Activated T-cell treated with anti-CD3 and anti-CD28 coated beads for 48 hours (primary cell): ENCODE measurements at regions not wholly inside any gene's neighbourhood (a gene's known extent, or its start where the extent isn't known, plus 50 kb on each side); places are given as distances from the start of the nearest gene placed in this dataset.
A peak's percentile ranks its signal among the peaks of the same experiment; 100 is the strongest.

ENCODE experiments used
- DNase-seq: peaks from one replicate; pipeline ENCODE4 v3.0.0-alpha.2; 2020; ENCODE audit warnings: low read depth

DNA sequence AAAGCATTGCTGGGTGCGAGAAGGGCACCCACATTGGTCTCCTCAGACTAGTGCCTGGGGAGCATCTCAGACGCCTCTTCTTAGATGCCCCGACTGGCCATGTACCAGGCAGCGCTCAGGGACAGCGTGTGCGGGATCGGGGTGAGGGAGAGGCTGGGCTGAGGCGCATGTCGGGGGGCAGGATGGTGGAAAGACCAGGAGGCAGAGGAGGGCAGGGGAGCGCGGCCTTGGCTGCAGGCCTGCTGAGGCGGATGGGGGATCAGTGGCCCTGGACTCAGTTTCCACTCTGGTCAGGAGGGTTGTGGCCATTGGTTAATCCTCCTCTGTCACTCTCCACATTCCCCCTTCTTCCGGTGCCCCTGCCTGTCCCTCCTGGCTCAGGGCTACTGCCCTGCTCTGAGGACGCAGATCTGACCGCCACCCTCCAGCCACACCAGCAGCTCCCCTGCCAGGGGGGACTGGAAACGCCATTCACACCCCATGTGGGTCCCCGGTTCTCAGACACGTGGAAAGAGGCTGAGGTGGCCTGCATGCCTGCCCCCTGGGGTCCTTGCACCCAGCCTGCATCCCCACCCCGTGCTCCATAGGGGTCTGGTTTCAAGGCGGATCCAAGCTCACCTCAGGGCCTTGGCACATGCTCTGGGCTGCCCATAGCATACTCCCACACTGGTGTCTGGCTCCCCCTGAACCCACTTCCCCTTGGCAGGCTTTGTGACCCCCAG, 105.9 kb downstream of the CPZ start:
- no peak for DNase-seq

DNA sequence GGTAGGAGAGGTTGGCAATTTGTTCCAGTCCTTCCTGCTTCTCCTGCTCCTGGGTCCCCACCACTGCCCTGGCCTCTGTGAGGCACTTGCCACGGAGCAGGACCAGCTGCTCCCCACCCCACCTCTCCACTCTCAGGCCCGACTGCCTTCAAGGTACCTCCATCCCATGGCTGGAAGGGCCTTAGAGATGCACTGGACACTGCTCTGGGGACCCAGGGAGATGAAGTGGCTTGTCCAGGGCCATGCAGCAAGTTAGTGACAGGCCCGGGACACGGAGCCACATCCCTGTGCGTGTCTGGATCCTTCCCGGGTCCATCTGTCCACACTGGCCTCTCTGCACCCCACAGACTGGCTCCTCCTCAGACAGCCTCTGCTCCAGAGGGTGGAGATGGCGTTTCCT, 105.3 kb downstream of the CPZ start:
- DNase-seq: no peak

- DNase-seq: no peak
These were observed 104.0 kb downstream of the CPZ start for GRCh38 chr4:8696369-8697127.

GRCh38 chr4:8695237-8696219, 103.0 kb downstream of the CPZ start:
- DNase-seq: no peak

- no peak for DNase-seq
These were observed 102.1 kb downstream of the CPZ start for GRCh38 chr4:8694651-8695151.

- no peak for DNase-seq
These were observed 101.7 kb downstream of the CPZ start for GRCh38 chr4:8694226-8694625.

- no peak for DNase-seq
These were observed 98.7 kb downstream of the CPZ start for GRCh38 chr4:8691151-8691775.

GRCh38 chr4:8690216-8691150, 97.9 kb downstream of the CPZ start:
- no peak for DNase-seq

DNA sequence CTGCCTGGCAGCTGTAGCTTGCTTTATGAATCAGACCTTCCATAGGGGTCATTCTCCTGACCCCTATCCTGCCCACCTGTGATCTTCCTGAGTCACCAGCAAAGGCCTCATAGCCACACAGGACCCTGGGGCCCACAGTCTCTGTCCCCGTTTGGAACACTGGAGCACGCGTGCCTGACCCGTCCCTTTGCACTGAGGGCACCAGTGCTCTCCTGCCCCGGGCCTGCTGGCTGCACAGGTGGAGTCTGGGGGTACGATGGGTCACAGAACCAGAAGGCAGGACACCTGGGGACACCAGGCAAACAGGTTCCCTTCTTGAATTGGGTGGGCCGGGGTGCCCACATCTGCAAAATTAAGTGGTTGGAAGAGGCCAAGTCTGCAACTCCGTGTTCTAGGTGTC, 97.2 kb downstream of the CPZ start:
- DNase-seq: no peak

DNA sequence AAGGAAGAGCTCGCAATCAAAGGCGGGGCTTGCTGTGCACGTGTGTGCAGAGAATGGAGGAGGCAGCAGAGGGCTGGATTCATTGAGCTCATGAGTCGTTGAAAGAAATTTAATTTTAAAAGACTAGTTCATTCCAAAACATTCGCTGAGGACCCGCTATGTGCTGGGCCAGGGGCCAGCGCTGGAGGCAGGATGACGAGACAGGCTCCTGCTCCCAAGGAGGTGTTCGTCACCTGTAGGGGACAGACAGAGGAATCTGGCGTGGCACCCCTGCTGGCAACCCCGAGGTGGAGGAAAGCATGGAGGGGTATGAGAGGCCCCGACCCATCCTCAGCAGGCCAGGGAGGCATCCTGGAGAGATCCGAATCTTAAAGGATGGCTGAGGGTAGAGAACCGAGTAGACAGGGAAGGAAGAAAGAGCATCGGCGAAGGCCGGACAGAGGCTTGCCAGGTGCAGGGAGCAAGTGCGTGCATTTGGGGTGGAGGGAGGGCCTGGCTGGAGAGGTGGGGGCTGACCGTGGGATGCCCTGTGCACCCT, 96.4 kb downstream of the CPZ start:
- DNase-seq: no peak

- DNase-seq: peak; percentile 12
These were observed 95.7 kb downstream of the CPZ start for GRCh38 chr4:8688041-8688907.

DNA sequence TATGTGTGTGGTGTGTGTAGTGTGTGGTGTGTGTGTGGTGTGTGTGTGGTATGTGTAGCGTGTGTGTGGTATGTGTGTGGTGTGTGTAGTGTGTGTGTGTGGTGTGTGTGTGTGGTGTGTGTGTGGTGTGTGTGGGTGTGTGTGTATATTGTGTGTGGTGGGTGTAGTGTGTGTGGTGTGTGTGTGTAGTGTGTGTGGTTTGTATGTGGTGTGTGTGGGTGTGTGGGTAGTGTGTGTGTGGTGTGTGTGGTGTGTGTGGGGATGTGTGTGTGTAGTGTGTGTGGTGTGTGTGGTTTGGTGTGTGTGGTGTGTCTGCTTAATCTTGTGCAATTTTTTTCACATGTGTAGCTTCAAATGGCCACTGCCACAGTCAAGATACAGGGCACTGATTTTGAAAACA, 94.5 kb downstream of the CPZ start:
- DNase-seq: no peak

- DNase-seq: no peak
These were observed 93.3 kb downstream of the CPZ start for GRCh38 chr4:8685831-8686230.

GRCh38 chr4:8683462-8683861, 90.9 kb downstream of the CPZ start:
- no peak for DNase-seq

GRCh38 chr4:8682725-8683124, 90.2 kb downstream of the CPZ start:
- no peak for DNase-seq

GRCh38 chr4:8682296-8682695, 89.7 kb downstream of the CPZ start:
- DNase-seq: no peak

GRCh38 chr4:8681391-8681790, 88.8 kb downstream of the CPZ start:
- no peak for DNase-seq

- no peak for DNase-seq
These were observed 86.5 kb downstream of the CPZ start for GRCh38 chr4:8679032-8679431.

DNA sequence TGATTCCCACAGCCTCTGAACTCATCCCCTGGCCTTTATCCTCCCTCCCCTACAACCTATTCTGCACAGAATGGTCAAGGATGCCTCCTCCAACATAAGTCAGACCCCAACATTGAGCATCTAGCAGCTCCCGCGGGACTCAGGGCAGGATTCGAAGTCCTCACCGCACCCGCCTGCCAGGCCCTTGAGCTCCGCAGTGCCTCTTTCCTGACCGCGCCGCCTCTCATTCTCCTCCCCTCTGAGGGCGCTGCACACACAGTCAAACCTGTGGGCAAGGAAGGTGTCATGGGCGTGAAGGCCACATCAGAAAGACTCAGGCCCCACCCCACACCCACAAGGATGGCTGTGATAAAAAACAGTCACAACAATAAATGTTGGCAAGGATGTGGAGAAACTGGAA, 84.1 kb downstream of the CPZ start:
- no peak for DNase-seq
